SK-N-SH (cell line): ENCODE measurements at regions not wholly inside any gene's neighbourhood (a gene's known extent, or its start where the extent isn't known, plus 50 kb on each side); places are given as distances from the start of the nearest gene placed in this dataset.

Source experiments
- CTCF ChIA-PET: fragments of 300-600, 350-600 bp; formaldehyde crosslinking; extraction: SDS; loops from one replicate; lab custom pipeline; 2021; lab: Yijun Ruan, JAX
- POLR2A ChIA-PET: fragments of 350-600 bp; sonication (Branson Sonifier 250); formaldehyde crosslinking; extraction: SDS; loops from one replicate; lab custom pipeline; 2020; ENCODE audit warnings: antibody characterized with exemption, inconsistent platforms; lab: Yijun Ruan, JAX
- DNase-seq: peaks from one replicate; pipeline ENCODE4 v3.0.0; 2012
- H2AFZ ChIP-seq: fragments of 200-600 bp; sonication (generic); 2 replicates; pipeline ENCODE4 v1.8.1; 2016; ENCODE audit warnings: antibody characterized with exemption, mild to moderate bottlenecking, low read depth
- H3F3A ChIP-seq: fragments of 200-600 bp; sonication (generic); replicated peaks from 2 replicates; pipeline ENCODE3; 2016; ENCODE audit warnings: antibody characterized with exemption, mild to moderate bottlenecking; ENCODE audit not compliant: insufficient read depth
- H3K27ac ChIP-seq, 2 experiments: fragments of 200-500 bp in 1 of 2; fragments of 200-600 bp in 1 of 2; sonication (Bioruptor generic) in 1 of 2; sonication (generic), shearing (Covaris generic) in 1 of 2; 2 replicates each; pipeline versions ENCODE4 v1.5.1 to v1.6.1; 2014 to 2016; ENCODE audit warnings: low read depth in 2 of 2, inconsistent platforms in 1 of 2, low read length in 1 of 2, mild to moderate bottlenecking in 1 of 2, mixed read lengths in 1 of 2
- H3K27me3 ChIP-seq: fragments of 200-600 bp; sonication (generic), shearing (Covaris generic); 2 replicates; pipeline ENCODE4 v1.6.1; 2016; ENCODE audit warnings: mixed run types; ENCODE audit not compliant: insufficient read depth
- H3K36me3 ChIP-seq, 2 experiments: fragments of 200-500 bp in 1 of 2; fragments of 200-600 bp in 1 of 2; sonication (Bioruptor generic) in 1 of 2; sonication (generic) in 1 of 2; replicated peaks in 1 of 2; 2 replicates each; pipeline versions ENCODE3 to v1.5.1; 2014 to 2016; ENCODE audit warnings: low read length in 1 of 2, mild to moderate bottlenecking in 1 of 2; ENCODE audit not compliant: insufficient read depth in 2 of 2, control insufficient read depth in 1 of 2
- H3K4me1 ChIP-seq, 2 experiments: fragments of 200-500 bp in 1 of 2; fragments of 200-600 bp in 1 of 2; sonication (Bioruptor generic) in 1 of 2; sonication (generic), shearing (Covaris generic) in 1 of 2; 2 replicates each; pipeline versions ENCODE4 v1.5.1 to v1.6.1; 2014 to 2016; ENCODE audit warnings: low read depth in 1 of 2, low read length in 1 of 2, mixed run types in 1 of 2; ENCODE audit not compliant: insufficient read depth in 2 of 2, control insufficient read depth in 1 of 2
- H3K4me2 ChIP-seq: fragments of 200-600 bp; sonication (generic), shearing (Covaris generic); 2 replicates; pipeline ENCODE4 v1.6.1; 2017; ENCODE audit warnings: mixed run types
- H3K4me3 ChIP-seq, 2 experiments: fragments of 200-500 bp in 1 of 2; fragments of 200-600 bp in 1 of 2; sonication (Bioruptor generic) in 1 of 2; sonication (generic), shearing (Covaris generic) in 1 of 2; 2 replicates each; pipeline versions ENCODE4 v1.5.1 to v1.8.1; 2014 to 2016; ENCODE audit warnings: low read depth in 2 of 2, inconsistent platforms in 1 of 2, low read length in 1 of 2, mild to moderate bottlenecking in 1 of 2, mixed read lengths in 1 of 2, moderate library complexity in 1 of 2
- H3K79me2 ChIP-seq: fragments of 200-600 bp; sonication (generic); 2 replicates; pipeline ENCODE4 v1.8.1; 2017; ENCODE audit warnings: mild to moderate bottlenecking; ENCODE audit not compliant: insufficient read depth
- H3K9ac ChIP-seq: fragments of 200-600 bp; sonication (generic); 2 replicates; pipeline ENCODE4 v1.6.1; 2017; ENCODE audit warnings: mixed run types
- H3K9me2 ChIP-seq: fragments of 200-600 bp; sonication (generic); 2 replicates; pipeline ENCODE4 v1.6.1; 2017; ENCODE audit warnings: mixed run types
- H3K9me3 ChIP-seq: fragments of 200-600 bp; sonication (generic); 2 replicates; pipeline ENCODE4 v1.6.1; 2017; ENCODE audit warnings: mixed run types, mild to moderate bottlenecking, moderate library complexity
- H4K20me1 ChIP-seq: fragments of 200-600 bp; sonication (generic); 2 replicates; pipeline ENCODE4 v1.6.1; 2017; ENCODE audit warnings: mild to moderate bottlenecking, mixed run types; ENCODE audit not compliant: insufficient read depth
- ELF1 ChIP-seq: IDR thresholded peaks from 2 replicates; pipeline ENCODE4 v1.4.0; 2012
- EP300 ChIP-seq, 2 experiments: IDR thresholded peaks; 2 replicates each; pipeline versions ENCODE4 v1.4.0 to v1.6.1; 2012; ENCODE audit warnings: borderline replicate concordance in 1 of 2, low read depth in 1 of 2, low read length in 1 of 2
- FOSL2 ChIP-seq: IDR thresholded peaks from 2 replicates; pipeline ENCODE4 v1.4.0; 2012; ENCODE audit warnings: low read depth, mild to moderate bottlenecking, moderate library complexity, borderline replicate concordance
- GABPA ChIP-seq: IDR thresholded peaks from 2 replicates; pipeline ENCODE4 v1.4.0; 2012; ENCODE audit warnings: low read depth, mild to moderate bottlenecking
- MXI1 ChIP-seq: IDR thresholded peaks from 2 replicates; pipeline ENCODE4 v1.6.1; 2012; ENCODE audit warnings: mild to moderate bottlenecking, low read depth, low read length, improper control_type of control experiment
- NRF1 ChIP-seq: IDR thresholded peaks from 2 replicates; pipeline ENCODE4 v1.6.1; 2012; ENCODE audit warnings: low read depth, mild to moderate bottlenecking, low read length
- RAD21 ChIP-seq: IDR thresholded peaks from 2 replicates; pipeline ENCODE4 v1.6.1; 2012; ENCODE audit warnings: mild to moderate bottlenecking, low read length
- RCOR1 ChIP-seq: fragments of 150-350 bp; IDR thresholded peaks from 2 replicates; pipeline ENCODE4 v1.6.1; 2017; ENCODE audit warnings: antibody characterized with exemption, low read length
- SMC3 ChIP-seq: IDR thresholded peaks from 2 replicates; pipeline ENCODE4 v1.6.1; 2012; ENCODE audit warnings: low read depth, low read length, improper control_type of control experiment
- TAF1 ChIP-seq: IDR thresholded peaks from 2 replicates; pipeline ENCODE4 v1.6.1; 2012; ENCODE audit warnings: low read depth, mild to moderate bottlenecking, low read length, moderate library complexity, borderline replicate concordance
- TCF12 ChIP-seq: IDR thresholded peaks from 2 replicates; pipeline ENCODE4 v1.4.0; 2012
- TEAD4 ChIP-seq: IDR thresholded peaks from 2 replicates; pipeline ENCODE4 v1.4.0; 2012; ENCODE audit warnings: mild to moderate bottlenecking, borderline replicate concordance; ENCODE audit not compliant: insufficient read depth
- YY1 ChIP-seq: IDR thresholded peaks from 2 replicates; pipeline ENCODE4 v1.4.0; 2012; ENCODE audit warnings: low read depth, mild to moderate bottlenecking
- WGBS: methylation state at CpG from one replicate; pipeline ENCODE4 v1.1.6; 2017; ENCODE audit warnings: low lambda C conversion rate; 5-methylcytosine and 5-hydroxymethylcytosine counted together
- TF ChIP-seq, protein P1 (sequence below): fragments of 200-600 bp; sonication (generic); IDR thresholded peaks from 2 replicates; pipeline ENCODE4 v1.6.1; 2017; ENCODE audit warnings: antibody characterized with exemption, mild to moderate bottlenecking, moderate library complexity
- TF ChIP-seq, protein P2 (sequence below): fragments of 150-350 bp; IDR thresholded peaks from 2 replicates; pipeline ENCODE4 v1.6.1; 2017; ENCODE audit warnings: antibody characterized with exemption, low read length, low read depth, borderline replicate concordance
- TF ChIP-seq, protein P3 (sequence below): IDR thresholded peaks from 2 replicates; pipeline ENCODE4 v1.4.0; 2012; ENCODE audit warnings: low read depth
- TF ChIP-seq, protein P4 (sequence below): fragments of 150-350 bp; IDR thresholded peaks from 2 replicates; pipeline ENCODE4 v1.6.1; 2016; ENCODE audit warnings: mild to moderate bottlenecking, low read depth, low read length

DNA sequence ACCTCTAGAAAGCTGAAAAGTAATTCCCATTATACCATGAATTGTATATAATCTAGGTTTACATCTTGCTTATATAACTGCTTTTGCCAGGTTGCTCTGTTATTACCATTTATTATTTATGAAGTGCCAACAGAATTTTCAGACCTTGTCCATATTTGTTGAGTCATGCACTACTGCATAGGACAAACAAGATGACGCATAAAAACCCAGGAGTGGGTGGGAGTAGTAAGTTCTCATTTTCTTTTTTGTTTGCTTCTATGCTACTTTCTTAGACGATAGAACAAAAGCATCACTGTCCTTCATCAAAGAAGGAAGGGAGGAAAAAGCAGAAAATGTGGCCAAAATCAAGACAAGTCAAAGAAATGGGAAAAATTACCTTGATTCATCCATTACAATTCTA, 119.0 kb upstream of the RASSF8 start:
- TF ChIP-seq FOSL2 (0 out of 2 replicates have a peak, but pooled peaks have one; percentile 9), TEAD4 (no peak)
- ChIA-PET CTCF (no interaction called here), POLR2A (no interaction called here)
- no peak overlapping the region for H3K9ac ChIP-seq
- H3F3A ChIP-seq = no peaks in the 10 kb centered on the region
- no peaks in the 10 kb centered on the region for H3K9me2 ChIP-seq
- H3K27me3 ChIP-seq = no peaks in the 10 kb centered on the region
- H3K4me1 ChIP-seq = no peaks in the 10 kb centered on the region; a peak in 1 of 4 replicates
- no peaks in the 10 kb centered on the region for H3K36me3 ChIP-seq
- H3K27ac ChIP-seq = no peak overlapping the region; a peak in 1 of 4 replicates
- H3K79me2 ChIP-seq = no peaks in the 10 kb centered on the region
- no peaks in the 10 kb centered on the region; the same call in 1 of the 2 replicates for H3K9me3 ChIP-seq
- no peak overlapping the region for H2AFZ ChIP-seq
- DNase-seq = no peak
- 48% methylated on average over 2 of the region's 2 CpGs for WGBS
- no peak overlapping the region for H3K4me2 ChIP-seq
- no peak overlapping the region for H3K4me3 ChIP-seq
- no peaks in the 10 kb centered on the region for H4K20me1 ChIP-seq

DNA sequence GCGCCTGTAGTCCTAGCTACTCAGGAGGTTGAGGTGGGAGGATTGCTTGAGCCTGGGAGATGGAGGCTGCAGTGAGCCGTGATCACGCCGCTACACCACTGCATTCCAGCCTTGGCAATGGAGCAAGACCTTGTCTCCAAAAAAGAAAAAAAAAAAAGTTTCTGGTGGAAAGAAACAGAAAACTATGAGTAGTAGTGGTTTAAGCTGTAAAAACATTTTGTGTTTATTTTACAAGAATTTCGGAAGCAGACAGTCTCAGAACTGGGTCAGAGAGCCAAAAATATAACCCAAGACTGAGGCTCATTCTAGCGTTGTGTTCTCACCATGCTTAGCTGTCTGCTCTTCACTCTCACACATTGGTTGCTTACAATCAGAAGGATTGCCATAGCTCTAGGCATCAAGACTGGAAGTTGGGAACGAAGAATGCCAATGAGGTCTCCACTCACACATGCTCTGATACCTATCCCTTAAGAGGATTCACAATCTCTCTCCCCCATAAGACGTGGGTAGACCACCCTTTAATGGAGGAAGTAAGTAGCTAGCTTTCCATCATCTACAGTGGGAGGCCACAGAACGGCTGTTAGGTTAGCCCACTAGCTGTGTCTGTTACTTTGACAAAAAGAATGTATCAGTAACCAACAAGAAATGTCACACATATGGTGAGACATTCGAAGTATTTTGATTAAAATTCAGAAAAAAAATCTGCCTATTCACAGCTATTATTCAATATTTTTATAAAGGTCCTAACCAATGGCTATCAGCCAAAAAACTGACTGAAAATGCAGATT, 117.6 kb upstream of the RASSF8 start:
- no peak for TF ChIP-seq TEAD4
- TF ChIP-seq, protein P1, sequence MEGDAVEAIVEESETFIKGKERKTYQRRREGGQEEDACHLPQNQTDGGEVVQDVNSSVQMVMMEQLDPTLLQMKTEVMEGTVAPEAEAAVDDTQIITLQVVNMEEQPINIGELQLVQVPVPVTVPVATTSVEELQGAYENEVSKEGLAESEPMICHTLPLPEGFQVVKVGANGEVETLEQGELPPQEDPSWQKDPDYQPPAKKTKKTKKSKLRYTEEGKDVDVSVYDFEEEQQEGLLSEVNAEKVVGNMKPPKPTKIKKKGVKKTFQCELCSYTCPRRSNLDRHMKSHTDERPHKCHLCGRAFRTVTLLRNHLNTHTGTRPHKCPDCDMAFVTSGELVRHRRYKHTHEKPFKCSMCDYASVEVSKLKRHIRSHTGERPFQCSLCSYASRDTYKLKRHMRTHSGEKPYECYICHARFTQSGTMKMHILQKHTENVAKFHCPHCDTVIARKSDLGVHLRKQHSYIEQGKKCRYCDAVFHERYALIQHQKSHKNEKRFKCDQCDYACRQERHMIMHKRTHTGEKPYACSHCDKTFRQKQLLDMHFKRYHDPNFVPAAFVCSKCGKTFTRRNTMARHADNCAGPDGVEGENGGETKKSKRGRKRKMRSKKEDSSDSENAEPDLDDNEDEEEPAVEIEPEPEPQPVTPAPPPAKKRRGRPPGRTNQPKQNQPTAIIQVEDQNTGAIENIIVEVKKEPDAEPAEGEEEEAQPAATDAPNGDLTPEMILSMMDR = no peak
- no peak for TF ChIP-seq GABPA
- no peak for TF ChIP-seq TCF12
- TF ChIP-seq SMC3 = no peak
- no peak for TF ChIP-seq NRF1
- TF ChIP-seq RCOR1 = no peak
- no peak overlapping the region for H3K27ac ChIP-seq
- ChIA-PET POLR2A (no interaction called here), CTCF (interaction anchor here (0.5 kb wide), 1 partner anchor 131 kb away, joined by 3 read pairs; no protein-coding TSS in a partner anchor)
- no peak overlapping the region for H3K4me2 ChIP-seq
- no peak for DNase-seq
- H3K9me2 ChIP-seq = no peaks in the 10 kb centered on the region
- H3F3A ChIP-seq = no peaks in the 10 kb centered on the region
- no peaks in the 10 kb centered on the region for H4K20me1 ChIP-seq
- no peak overlapping the region for H2AFZ ChIP-seq
- no peak overlapping the region for H3K9ac ChIP-seq
- H3K27me3 ChIP-seq = no peaks in the 10 kb centered on the region
- H3K79me2 ChIP-seq = no peaks in the 10 kb centered on the region
- H3K36me3 ChIP-seq = no peaks in the 10 kb centered on the region
- WGBS = 84% methylated on average over 10 of the region's 10 CpGs
- no peaks in the 10 kb centered on the region; the same call in 1 of the 2 replicates for H3K9me3 ChIP-seq
- no peaks in the 10 kb centered on the region; a peak in 1 of 4 replicates for H3K4me1 ChIP-seq
- H3K4me3 ChIP-seq = no peak overlapping the region

DNA sequence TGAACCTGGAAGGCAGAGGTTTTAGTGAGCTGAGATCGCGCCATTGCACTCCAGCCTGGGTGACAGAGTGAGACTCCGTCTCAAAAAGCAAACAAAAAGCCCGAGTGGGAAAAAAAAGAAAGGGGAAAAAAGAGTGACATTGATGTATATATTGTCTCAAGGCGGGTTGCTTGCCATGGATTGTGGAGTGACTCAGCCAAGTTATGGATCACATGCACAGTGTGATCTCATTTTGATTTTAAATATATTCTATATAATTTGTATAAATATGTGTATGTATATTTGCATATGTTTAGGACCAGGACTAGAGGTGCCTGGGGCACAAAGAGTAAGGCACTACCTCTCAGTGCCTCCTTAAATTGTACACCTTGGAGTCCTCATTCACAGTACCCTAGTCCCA, 116.2 kb upstream of the RASSF8 start:
- H3K27me3 ChIP-seq = no peaks in the 10 kb centered on the region
- no peaks in the 10 kb centered on the region; a peak in 1 of 4 replicates for H3K4me1 ChIP-seq
- ChIA-PET CTCF (no interaction called here), POLR2A (no interaction called here)
- 81% methylated on average over 5 of the region's 5 CpGs for whole genome bisulfite sequencing
- no peaks in the 10 kb centered on the region for H3K36me3 ChIP-seq
- H3K9me2 ChIP-seq = no peaks in the 10 kb centered on the region
- no peaks in the 10 kb centered on the region for H3K9me3 ChIP-seq
- H3K79me2 ChIP-seq = no peaks in the 10 kb centered on the region
- H3K4me3 ChIP-seq = no peak overlapping the region
- H3F3A ChIP-seq = no peaks in the 10 kb centered on the region
- H3K9ac ChIP-seq = no peak overlapping the region
- no peaks in the 10 kb centered on the region for H4K20me1 ChIP-seq
- no peak overlapping the region for H2AFZ ChIP-seq
- H3K4me2 ChIP-seq = no peak overlapping the region
- DNase-seq = no peak
- no peak overlapping the region for H3K27ac ChIP-seq
- no peak for TF ChIP-seq NRF1
- TF ChIP-seq TCF12 = no peak
- TF ChIP-seq TEAD4 = no peak
- TF ChIP-seq, protein P2, sequence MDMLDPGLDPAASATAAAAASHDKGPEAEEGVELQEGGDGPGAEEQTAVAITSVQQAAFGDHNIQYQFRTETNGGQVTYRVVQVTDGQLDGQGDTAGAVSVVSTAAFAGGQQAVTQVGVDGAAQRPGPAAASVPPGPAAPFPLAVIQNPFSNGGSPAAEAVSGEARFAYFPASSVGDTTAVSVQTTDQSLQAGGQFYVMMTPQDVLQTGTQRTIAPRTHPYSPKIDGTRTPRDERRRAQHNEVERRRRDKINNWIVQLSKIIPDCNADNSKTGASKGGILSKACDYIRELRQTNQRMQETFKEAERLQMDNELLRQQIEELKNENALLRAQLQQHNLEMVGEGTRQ = no peak
- TF ChIP-seq TAF1 = no peak
- TF ChIP-seq EP300 (IDR thresholded peaks at IDR 0.05; ENCODE audit: borderline replicate concordance in 1 of 2, low read depth in 1 of 2, low read length in 1 of 2) = no peak
- TF ChIP-seq, protein P3, sequence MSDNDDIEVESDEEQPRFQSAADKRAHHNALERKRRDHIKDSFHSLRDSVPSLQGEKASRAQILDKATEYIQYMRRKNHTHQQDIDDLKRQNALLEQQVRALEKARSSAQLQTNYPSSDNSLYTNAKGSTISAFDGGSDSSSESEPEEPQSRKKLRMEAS = no peak
- no peak for TF ChIP-seq MXI1
- no peak for TF ChIP-seq RAD21
- TF ChIP-seq FOSL2 = no peak
- TF ChIP-seq, protein P4, sequence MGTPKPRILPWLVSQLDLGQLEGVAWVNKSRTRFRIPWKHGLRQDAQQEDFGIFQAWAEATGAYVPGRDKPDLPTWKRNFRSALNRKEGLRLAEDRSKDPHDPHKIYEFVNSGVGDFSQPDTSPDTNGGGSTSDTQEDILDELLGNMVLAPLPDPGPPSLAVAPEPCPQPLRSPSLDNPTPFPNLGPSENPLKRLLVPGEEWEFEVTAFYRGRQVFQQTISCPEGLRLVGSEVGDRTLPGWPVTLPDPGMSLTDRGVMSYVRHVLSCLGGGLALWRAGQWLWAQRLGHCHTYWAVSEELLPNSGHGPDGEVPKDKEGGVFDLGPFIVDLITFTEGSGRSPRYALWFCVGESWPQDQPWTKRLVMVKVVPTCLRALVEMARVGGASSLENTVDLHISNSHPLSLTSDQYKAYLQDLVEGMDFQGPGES = no peak
- TF ChIP-seq ELF1 = no peak
- TF ChIP-seq YY1 = no peak
